Retinal pigment epithelial cell (primary cell): ENCODE measurements at regions not wholly inside any gene's neighbourhood (a gene's known extent, or its start where the extent isn't known, plus 50 kb on each side); places are given as distances from the start of the nearest gene placed in this dataset.

Experiments used
- DNase-seq: peaks from one replicate; pipeline ENCODE4 v3.0.0-alpha.2; 2010; ENCODE audit warnings: low read depth
- H3K4me3 ChIP-seq: 2 replicates; pipeline ENCODE4 v1.5.1; 2011; ENCODE audit warnings: mild to moderate bottlenecking, low read length, control low read depth, moderate library complexity
- CTCF ChIP-seq: conservative IDR thresholded peaks from 2 replicates; pipeline ENCODE4 v1.5.1; 2011; ENCODE audit warnings: low read depth, low read length, control low read depth, inconsistent platforms

GRCh38 chr2:49788300-49788699, 634.0 kb upstream of the FSHR start:
- no peak for TF ChIP-seq CTCF
- no peak for DNase-seq
- H3K4me3 ChIP-seq: no peak overlapping the region

GRCh38 chr2:49780949-49781348, 626.6 kb upstream of the FSHR start:
- DNase-seq: no peak
- H3K4me3 ChIP-seq: no peak overlapping the region
- no peak for TF ChIP-seq CTCF

- no peak for DNase-seq
- TF ChIP-seq CTCF: no peak
- H3K4me3 ChIP-seq: no peak overlapping the region
Observed at GRCh38 chr2:49772299-49772970, 618.1 kb upstream of the FSHR start.

GRCh38 chr2:49770919-49771318, 616.6 kb upstream of the FSHR start:
- peak; percentile 17 for DNase-seq

GRCh38 chr2:49767316-49767715, 613.0 kb upstream of the FSHR start:
- no peak for DNase-seq
- no peak for TF ChIP-seq CTCF
- no peak overlapping the region for H3K4me3 ChIP-seq

More at GRCh38 chr2:49770919-49771318, 616.6 kb upstream of the FSHR start:
- peak; percentile 92 for TF ChIP-seq CTCF
- H3K4me3 ChIP-seq: no peak overlapping the region

- no peak for DNase-seq
- TF ChIP-seq CTCF: no peak
- H3K4me3 ChIP-seq: no peak overlapping the region
Observed at GRCh38 chr2:49755777-49756176, 601.5 kb upstream of the FSHR start.

GRCh38 chr2:49754381-49754780, 600.1 kb upstream of the FSHR start:
- TF ChIP-seq CTCF: no peak
- no peak overlapping the region for H3K4me3 ChIP-seq
- no peak for DNase-seq
